HG03196 (cell line): ENCODE measurements at regions not wholly inside any gene's neighbourhood (a gene's known extent, or its start where the extent isn't known, plus 50 kb on each side); places are given as distances from the start of the nearest gene placed in this dataset.
"Not testable (repeated sequence)": the region's sequence is repeated elsewhere in the genome, so short reads cannot be mapped to it uniquely, and the experiment has no call there.

ENCODE experiments used
- ATAC-seq: cut with Tn5 transposase; IDR thresholded peaks from one replicate; pipeline ENCODE4 v1.9.1; 2021; ENCODE audit not compliant: unreplicated experiment

GRCh38 chr7:84880326-84880997 is 306.4 kb downstream of the SEMA3D start:
- ATAC-seq: not testable (repeated sequence)

GRCh38 chr7:84879570-84880325 is 307.1 kb downstream of the SEMA3D start:
- ATAC-seq: no peak

DNA sequence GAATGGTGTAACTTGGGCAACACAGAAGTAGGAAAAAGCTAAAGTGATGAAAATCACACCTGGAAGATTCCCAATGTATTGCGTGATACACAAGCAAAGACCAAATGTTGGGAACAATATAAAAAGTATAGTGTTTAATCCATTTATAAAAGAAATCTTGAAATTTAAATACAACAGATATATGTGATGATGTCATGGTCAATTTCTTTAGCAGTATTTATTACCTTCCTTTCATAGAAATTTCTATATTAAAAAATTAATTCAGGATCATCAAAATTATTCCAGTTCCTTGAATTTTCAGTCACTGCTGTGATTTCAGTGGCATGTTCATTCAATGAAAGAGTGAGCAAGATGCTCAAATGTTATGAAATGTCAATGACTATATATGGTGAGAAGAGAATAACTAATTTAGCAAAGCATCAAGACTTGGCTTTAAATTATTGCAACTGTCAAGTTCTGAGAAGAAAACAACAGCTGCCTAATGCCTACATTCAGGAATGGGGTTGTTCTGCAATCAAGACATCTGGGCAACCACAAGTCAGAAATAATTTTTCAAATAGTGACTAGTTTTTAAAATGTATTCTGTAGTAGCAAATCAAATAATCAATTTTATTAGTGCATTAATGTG is 308.8 kb downstream of the SEMA3D start:
- ATAC-seq: no peak

DNA sequence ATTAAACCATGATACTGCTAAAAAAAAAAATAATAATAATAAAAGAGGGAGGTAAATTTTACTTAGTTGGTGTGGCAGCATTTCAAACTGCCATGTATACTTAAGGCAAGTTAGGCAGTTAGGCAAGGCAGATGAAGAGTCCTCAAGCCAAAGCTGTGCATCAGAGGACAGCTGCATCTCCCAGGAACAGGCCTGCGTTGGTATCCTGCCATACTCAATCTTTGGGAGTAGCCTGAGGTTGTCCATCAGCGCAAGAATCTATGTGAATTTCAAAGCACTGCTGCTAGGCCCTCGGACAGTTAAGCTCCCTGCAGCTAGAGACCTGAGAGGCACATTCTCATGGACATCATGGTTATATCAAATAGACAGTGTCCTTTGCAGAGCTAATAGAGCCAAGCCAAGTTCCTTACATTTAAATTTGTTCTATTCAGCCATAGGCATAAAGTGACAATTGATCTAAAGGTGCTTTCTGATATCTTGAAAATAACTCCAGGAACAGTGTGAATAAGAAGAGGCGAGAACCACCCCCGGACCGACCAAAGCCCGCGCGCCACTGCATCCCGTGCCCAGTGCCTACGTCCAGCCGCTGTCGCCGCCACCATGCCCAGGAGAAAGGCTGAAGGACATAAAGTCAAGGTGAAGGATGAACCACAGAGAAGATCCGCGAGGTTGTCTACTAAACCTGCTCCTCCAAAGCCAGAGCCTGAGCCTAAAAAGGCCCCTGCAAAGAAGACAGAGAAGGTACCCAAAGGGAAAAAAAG is 310.6 kb downstream of the SEMA3D start:
- no peak for ATAC-seq

GRCh38 chr7:84865560-84865959 is 321.3 kb downstream of the SEMA3D start:
- no peak for ATAC-seq

GRCh38 chr7:84857336-84857735 is 329.5 kb downstream of the SEMA3D start:
- no peak for ATAC-seq

GRCh38 chr7:84855758-84856157 is 331.1 kb downstream of the SEMA3D start:
- no peak for ATAC-seq

- ATAC-seq: not testable (repeated sequence)
These were observed 337.9 kb downstream of the SEMA3D start for GRCh38 chr7:84848974-84849372.

GRCh38 chr7:84848219-84848973 is 338.5 kb downstream of the SEMA3D start:
- ATAC-seq: no peak

GRCh38 chr7:84847790-84848189 is 339.1 kb downstream of the SEMA3D start:
- ATAC-seq: no peak

- no peak for ATAC-seq
These were observed 339.8 kb downstream of the SEMA3D start for GRCh38 chr7:84847038-84847437.

- no peak for ATAC-seq
These were observed 340.9 kb downstream of the SEMA3D start for GRCh38 chr7:84845971-84846370.

DNA sequence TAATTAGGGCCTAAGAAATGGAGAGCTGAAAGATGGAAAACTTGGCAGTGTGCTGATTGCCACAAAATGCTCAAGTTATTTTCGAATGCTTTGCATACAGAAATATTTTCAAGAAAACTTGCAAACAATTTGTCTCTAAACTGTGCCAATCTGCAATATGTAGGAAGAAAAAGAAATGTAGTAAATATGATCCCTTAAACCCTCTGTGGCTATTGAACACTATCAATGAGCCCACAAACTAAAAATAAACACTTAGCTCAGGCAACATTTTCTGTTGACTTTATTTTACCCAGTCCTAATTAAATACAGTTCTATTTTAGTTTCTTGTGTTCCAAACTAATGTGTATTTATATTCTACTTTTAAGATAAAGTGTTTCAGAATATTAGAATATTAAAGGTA is 342.1 kb downstream of the SEMA3D start:
- ATAC-seq: no peak

GRCh38 chr7:84841809-84842208 is 345.0 kb downstream of the SEMA3D start:
- ATAC-seq: no peak

- no peak for ATAC-seq
These were observed 348.0 kb downstream of the SEMA3D start for GRCh38 chr7:84838857-84839256.

- ATAC-seq: no peak
These were observed 349.5 kb downstream of the SEMA3D start for GRCh38 chr7:84837405-84837804.

GRCh38 chr7:84829719-84830118 is 357.1 kb downstream of the SEMA3D start:
- no peak for ATAC-seq

DNA sequence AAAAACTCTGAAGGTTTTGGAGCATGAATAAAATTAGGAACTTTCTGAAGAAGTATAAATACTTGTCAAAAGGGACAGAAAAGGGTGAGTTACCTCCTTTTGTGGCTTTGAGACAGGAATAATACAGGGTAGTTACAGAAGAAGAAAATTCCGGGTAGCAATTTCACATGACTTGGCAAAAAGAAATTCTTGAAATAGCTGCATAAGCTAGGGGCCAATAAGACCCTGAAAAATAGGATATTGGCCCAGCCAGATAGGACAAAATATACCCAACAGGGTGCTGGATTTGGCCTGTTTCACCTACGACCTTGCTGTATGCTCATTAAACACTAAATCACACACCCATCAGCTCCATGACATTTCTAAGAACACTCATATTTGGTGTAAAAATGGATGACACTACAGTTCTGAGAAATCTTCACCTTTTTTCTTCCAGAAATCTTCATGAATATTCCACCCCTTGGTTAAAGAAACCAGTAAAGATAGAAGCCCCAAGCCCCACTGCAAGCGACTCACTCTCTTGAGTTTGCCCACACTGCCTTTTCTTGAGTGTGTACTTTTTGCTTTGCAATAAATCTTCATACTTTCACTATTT is 362.7 kb downstream of the SEMA3D start:
- ATAC-seq: no peak

DNA sequence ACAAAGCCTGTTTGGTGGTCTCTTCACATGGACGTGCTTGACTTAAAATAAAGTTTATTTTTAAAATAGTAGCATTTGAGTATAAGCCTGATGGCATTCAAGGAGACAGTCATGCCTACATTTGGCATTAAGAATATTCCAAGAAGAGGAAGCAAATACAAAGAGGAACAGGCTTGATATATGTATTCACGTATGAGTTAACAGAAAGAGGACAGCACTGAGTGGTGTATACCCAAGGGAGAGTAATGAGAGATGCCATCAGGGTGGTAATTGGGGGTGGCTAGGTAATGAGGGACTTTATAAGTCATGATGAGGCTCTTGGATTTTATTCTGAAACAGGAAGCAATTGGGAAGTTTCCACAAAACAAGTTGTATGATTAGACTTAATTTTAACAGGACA is 363.3 kb downstream of the SEMA3D start:
- no peak for ATAC-seq

DNA sequence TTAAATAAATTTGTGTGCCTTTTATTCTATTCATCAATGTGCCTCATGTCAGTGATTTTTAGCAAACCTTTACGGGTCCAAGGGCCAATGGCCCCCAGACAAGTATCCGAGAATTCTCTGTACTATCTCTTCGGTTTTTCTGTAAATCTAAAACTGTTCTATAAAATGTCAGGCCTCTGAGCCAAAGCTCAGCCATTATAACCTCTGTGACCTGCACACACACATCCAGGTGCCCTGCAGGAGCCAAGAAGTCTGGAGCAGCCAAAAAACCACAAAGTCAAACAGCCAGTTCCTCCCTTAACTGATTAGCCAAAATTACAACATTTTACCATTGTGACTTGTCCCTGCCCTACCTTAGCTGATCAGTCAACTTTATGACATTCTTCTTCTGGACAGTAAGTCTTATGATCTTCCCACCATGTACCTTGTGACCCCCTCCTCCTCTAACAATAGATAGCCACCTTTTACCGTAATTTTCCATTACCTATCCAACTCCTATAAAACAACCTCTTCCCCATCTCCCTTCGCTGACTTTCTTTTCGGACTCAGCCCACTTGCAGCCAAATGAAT is 363.8 kb downstream of the SEMA3D start:
- ATAC-seq: no peak
